ENCODE measurements at regions not wholly inside any gene's neighbourhood (a gene's known extent, or its start where the extent isn't known, plus 50 kb on each side); places are given as distances from the start of the nearest gene placed in this dataset.

DNA sequence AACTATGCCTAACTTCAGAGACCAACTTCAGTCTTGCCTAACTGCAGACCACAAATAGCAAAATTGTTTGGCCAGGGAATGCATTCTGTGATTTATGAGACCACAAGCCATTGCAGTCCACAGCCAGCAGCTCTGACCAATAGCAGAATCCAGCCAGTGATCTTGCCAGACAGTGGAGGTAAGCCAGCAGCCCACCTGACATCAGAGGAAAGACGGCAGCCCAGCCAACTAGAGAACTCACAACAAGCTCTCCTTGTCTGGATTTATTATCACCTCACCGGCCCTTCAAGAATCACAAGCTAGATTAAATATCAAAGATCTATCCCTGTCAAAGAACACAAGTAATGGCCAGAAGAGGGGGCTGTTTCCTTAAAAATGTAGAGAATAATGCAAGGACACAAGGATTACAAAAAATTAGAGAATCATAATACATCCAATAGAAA, 66.5 kb upstream of the SLC35F1 start:
- no peak overlapping the region for H3K27ac ChIP-seq

DNA sequence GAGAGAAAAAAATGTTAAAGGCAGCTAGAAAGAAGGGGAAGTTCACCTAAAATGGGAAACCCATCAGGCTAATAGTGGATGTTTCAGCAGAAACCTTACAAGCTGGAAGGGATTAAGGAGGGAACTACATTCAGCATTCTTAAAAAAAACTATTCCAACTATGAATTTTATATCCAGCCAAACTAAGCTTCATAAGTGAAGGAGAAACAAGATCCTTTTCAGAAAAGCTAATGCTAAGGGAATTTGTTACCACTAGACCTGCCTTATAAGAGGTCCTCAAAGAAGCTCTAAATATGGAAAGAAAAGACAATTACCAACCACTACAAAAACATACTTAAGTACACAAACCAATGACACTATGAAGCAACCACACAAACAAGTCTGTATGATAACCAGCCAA, 59.2 kb upstream of the SLC35F1 start:
- Histone ChIP-seq H3K4me3 (no peak overlapping the region), H3K9me3 (replicated peaks) (no peaks in the 10 kb centered on the region), H3K36me3 (no peaks in the 10 kb centered on the region), H3K4me1 (replicated peaks) (no peaks in the 10 kb centered on the region), H3K27ac (no peak overlapping the region), H3K27me3 (replicated peaks) (no peaks in the 10 kb centered on the region)
- no peak for DNase-seq (ENCODE audit: low read depth in 1 of 2, low spot score in 2 of 2)

More for the DNA sequence above, 66.5 kb upstream of the SLC35F1 start:
- no peaks in the 10 kb centered on the region for H3K9me3 ChIP-seq (replicated peaks)
- DNase-seq (ENCODE audit: low read depth in 1 of 2, low spot score in 2 of 2): peak in 1 of 2 experiments; percentile 20
- no peaks in the 10 kb centered on the region for H3K36me3 ChIP-seq
- H3K27me3 ChIP-seq (replicated peaks): no peaks in the 10 kb centered on the region
- H3K4me3 ChIP-seq: no peak overlapping the region
- no peaks in the 10 kb centered on the region for H3K4me1 ChIP-seq (replicated peaks)

DNA sequence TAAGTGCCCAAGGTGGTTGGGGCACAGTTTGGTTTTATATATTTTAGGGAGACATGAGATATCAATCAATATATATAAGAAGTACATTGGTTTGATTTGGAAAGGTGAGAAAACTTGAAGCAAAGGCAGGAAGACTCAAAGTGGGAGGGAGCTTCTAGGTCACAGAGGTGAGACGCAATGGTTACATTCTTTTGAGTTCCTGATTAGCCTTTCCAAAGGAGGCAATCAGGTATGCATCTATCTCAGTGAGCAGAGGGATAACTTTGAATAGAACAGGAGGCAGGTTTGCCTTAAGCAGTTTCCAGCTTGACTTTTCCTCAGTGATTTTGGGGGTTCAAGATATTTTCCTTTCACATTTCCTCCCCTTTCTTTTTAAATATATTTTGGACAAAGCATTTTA, 58.0 kb upstream of the SLC35F1 start:
- Histone ChIP-seq H3K4me1 (replicated peaks) (no peaks in the 10 kb centered on the region), H3K27me3 (replicated peaks) (no peaks in the 10 kb centered on the region), H3K27ac (no peak overlapping the region), H3K9me3 (replicated peaks) (no peaks in the 10 kb centered on the region), H3K36me3 (no peaks in the 10 kb centered on the region), H3K4me3 (no peak overlapping the region)
- no peak for DNase-seq (ENCODE audit: low read depth in 1 of 2, low spot score in 2 of 2)

All from SJSA1 (cell line).